Adrenal gland (tissue), 5 donors: ENCODE measurements at regions not wholly inside any gene's neighbourhood (a gene's known extent, or its start where the extent isn't known, plus 50 kb on each side); places are given as distances from the start of the nearest gene placed in this dataset.

Experiments
- CTCF ChIP-seq, 6 experiments: fragments of 450-650 bp in 4 of 6; fragments of 200-600 bp in 2 of 6; sonication (generic) in 1 of 6; IDR thresholded peaks; 1 replicate in 5 of 6; 2 replicates in 1 of 6; pipeline versions ENCODE4 v1.5.1 to v1.8.0; 2016 to 2021; ENCODE audit warnings: antibody characterized with exemption in 6 of 6, mild to moderate bottlenecking in 2 of 6, moderate library complexity in 1 of 6
- POLR2A ChIP-seq, 2 donors: fragments of 450-650 bp; IDR thresholded peaks; one replicate each; pipeline ENCODE4 v1.6.1; 2017; ENCODE audit warnings: antibody characterized with exemption in 2 of 2, mild to moderate bottlenecking in 2 of 2, moderate library complexity in 1 of 2
- donor health status: DM: no; HTN: no; CAD: no.

GRCh38 chr4:79502081-79502480 is 94.1 kb upstream of the GK2 start:
- TF ChIP-seq CTCF (IDR thresholded peaks at IDR 0.05) (no peak), POLR2A (IDR thresholded peaks at IDR 0.05) (no peak)
